ENCODE measurements at regions not wholly inside any gene's neighbourhood (a gene's known extent, or its start where the extent isn't known, plus 50 kb on each side); places are given as distances from the start of the nearest gene placed in this dataset.

DNA sequence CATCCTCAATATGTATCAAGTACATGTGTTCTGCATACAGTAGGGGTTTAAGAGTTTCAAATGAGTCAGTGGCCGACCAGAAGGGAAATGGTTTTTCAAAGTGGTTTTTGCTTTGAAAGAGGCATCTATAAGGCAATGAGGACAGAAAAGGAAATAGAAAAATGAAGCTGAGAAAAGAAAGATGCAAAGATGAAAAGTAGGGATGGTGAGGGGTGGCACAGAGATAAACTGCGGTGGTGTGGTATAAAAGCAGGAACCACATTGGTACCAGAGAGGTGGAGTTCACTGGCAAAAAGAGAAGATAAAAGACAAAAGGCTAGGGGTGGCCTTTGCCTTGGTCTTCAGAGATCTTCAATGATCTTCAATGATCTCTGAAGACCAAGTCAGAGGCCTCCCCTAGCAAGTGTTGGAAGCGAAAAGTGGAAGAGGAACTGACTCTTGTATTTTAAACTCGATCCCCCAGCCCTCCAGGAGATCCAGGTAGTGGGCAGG, 144.0 kb upstream of the KRR1 start:
- TF ChIP-seq, protein P1, sequence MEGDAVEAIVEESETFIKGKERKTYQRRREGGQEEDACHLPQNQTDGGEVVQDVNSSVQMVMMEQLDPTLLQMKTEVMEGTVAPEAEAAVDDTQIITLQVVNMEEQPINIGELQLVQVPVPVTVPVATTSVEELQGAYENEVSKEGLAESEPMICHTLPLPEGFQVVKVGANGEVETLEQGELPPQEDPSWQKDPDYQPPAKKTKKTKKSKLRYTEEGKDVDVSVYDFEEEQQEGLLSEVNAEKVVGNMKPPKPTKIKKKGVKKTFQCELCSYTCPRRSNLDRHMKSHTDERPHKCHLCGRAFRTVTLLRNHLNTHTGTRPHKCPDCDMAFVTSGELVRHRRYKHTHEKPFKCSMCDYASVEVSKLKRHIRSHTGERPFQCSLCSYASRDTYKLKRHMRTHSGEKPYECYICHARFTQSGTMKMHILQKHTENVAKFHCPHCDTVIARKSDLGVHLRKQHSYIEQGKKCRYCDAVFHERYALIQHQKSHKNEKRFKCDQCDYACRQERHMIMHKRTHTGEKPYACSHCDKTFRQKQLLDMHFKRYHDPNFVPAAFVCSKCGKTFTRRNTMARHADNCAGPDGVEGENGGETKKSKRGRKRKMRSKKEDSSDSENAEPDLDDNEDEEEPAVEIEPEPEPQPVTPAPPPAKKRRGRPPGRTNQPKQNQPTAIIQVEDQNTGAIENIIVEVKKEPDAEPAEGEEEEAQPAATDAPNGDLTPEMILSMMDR (IDR thresholded peaks at IDR 0.05; ENCODE audit: poor library complexity, severe bottlenecking), result no peak
- TF ChIP-seq, protein P2, sequence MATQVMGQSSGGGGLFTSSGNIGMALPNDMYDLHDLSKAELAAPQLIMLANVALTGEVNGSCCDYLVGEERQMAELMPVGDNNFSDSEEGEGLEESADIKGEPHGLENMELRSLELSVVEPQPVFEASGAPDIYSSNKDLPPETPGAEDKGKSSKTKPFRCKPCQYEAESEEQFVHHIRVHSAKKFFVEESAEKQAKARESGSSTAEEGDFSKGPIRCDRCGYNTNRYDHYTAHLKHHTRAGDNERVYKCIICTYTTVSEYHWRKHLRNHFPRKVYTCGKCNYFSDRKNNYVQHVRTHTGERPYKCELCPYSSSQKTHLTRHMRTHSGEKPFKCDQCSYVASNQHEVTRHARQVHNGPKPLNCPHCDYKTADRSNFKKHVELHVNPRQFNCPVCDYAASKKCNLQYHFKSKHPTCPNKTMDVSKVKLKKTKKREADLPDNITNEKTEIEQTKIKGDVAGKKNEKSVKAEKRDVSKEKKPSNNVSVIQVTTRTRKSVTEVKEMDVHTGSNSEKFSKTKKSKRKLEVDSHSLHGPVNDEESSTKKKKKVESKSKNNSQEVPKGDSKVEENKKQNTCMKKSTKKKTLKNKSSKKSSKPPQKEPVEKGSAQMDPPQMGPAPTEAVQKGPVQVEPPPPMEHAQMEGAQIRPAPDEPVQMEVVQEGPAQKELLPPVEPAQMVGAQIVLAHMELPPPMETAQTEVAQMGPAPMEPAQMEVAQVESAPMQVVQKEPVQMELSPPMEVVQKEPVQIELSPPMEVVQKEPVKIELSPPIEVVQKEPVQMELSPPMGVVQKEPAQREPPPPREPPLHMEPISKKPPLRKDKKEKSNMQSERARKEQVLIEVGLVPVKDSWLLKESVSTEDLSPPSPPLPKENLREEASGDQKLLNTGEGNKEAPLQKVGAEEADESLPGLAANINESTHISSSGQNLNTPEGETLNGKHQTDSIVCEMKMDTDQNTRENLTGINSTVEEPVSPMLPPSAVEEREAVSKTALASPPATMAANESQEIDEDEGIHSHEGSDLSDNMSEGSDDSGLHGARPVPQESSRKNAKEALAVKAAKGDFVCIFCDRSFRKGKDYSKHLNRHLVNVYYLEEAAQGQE (IDR thresholded peaks at IDR 0.05; ENCODE audit: borderline replicate concordance), result no peak
- TF ChIP-seq SMC3 (conservative IDR thresholded peaks at IDR 0.05; ENCODE audit: poor library complexity), result no peak
- no peak for TF ChIP-seq POLR2AphosphoS5 (IDR thresholded peaks at IDR 0.05)
- TF ChIP-seq EZH2 (IDR thresholded peaks at IDR 0.05; ENCODE audit: borderline replicate concordance, insufficient read depth, low read length, poor library complexity, severe bottlenecking), result no peak
- TF ChIP-seq RAD21 (conservative IDR thresholded peaks at IDR 0.05), result no peak
- no peak for TF ChIP-seq MXI1 (conservative IDR thresholded peaks at IDR 0.05; ENCODE audit: poor library complexity, severe bottlenecking)

Measured in neural cell (in vitro differentiated cells).